Suppressor macrophage treated with lipopolysaccharide for 4 hours (primary cell): ENCODE measurements at regions not wholly inside any gene's neighbourhood (a gene's known extent, or its start where the extent isn't known, plus 50 kb on each side); places are given as distances from the start of the nearest gene placed in this dataset.
A peak's percentile ranks its signal among the peaks of the same experiment; 100 is the strongest.

ENCODE experiments used
- DNase-seq: peaks from one replicate; pipeline ENCODE4 v3.0.0-alpha.2; 2020

DNA sequence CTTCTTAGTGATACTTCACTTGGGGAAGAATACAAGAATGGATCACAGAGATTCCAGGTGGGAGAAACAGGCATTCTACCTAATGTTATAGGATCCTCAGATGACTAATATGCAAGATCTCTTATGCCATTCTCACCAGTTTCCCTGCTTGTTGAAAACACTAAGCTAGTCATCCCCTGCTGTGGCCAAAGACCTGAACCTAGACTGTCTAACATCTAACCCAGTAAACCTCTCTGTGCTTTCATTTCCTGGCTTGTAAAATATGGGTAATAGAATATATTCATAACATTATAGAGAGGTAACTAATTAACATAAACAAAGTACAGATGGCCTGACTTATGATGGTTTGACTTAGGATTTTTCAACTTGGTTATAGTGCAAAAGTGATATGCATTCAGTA, 776.3 kb downstream of the TUSC7 start:
- no peak for DNase-seq

DNA sequence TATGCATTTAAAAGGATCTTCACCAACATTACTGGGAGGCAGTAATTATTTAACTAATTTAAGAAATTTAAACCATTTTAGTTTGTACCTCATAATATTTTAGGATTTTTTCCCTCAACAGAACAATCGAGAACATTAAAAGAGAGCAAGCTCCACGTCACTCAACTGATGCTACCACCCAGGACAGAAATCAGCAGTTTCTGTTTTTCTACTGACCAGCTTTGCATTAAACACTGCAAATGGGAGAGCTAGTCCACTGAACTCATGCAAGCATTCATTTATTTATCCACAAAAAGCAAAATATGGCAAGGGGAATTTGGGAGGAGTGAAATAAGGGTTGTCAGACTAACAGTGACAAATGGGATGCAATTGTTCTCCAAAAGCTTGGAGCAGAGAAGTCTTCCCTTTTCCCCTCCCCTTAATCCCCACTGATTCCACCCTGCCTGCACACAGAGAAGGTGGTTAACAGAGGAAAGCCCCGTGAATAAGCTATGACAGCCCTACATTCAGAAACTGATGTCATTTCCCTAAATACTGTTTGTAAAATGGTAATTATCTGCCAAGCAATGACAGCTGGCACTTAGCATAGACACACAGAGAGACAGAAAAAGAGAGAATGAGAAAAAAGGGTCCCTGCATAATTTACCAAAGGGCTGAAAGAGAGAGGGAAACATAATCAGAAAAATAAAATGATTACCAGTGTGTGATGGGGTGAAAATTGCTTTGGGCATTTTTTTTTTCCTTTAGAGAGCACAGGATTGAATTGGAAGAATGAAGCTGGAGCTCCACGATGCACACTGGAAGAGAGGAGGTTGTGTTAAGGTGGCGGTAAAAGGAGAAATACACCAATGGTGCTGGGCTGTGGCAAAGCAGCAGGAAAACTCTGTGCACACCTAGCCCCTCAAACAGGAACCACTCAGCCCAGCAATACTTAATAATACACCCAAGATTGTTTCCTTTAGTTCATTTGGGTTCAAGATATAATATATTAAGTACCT, 777.4 kb downstream of the TUSC7 start:
- DNase-seq: peak; percentile 2

DNA sequence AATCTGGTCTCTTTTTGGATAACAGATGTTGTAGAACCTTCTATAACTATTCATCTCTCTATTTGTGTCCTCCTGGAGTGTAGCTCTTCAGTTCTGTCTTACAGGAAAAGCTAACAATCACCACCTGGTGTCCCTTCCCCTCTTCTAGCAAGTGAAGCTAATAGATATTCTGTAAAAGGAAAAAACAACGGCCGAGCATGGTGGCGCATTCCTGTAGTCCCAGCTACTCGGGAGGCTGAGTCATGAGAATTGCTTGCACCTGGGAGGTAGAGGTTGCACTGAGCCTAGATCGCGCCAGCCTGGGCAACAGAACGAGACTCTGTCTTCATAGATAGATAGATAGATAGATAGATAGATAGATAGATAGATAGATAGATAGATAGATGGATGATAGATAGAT, 779.4 kb downstream of the TUSC7 start:
- DNase-seq: no peak

DNA sequence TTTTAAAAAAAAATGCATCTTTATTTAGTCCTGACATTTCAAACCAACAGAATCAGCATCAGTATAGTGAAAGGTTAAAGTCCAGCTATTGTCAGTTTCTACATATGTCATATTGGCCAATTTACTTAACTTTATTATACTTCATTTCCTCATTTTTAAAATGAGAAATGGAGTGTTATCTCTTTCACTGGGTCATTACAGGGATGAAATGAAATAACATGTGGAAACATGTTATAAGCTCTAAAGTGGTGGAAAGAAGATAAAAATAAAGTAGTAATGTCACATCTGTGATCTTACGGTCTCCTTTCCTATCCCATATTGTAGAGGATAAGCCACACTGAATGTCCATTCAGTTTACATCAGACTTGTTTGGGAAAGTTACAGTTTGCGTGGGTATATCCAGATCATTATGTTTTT, 780.1 kb downstream of the TUSC7 start:
- DNase-seq: peak; percentile 3

DNA sequence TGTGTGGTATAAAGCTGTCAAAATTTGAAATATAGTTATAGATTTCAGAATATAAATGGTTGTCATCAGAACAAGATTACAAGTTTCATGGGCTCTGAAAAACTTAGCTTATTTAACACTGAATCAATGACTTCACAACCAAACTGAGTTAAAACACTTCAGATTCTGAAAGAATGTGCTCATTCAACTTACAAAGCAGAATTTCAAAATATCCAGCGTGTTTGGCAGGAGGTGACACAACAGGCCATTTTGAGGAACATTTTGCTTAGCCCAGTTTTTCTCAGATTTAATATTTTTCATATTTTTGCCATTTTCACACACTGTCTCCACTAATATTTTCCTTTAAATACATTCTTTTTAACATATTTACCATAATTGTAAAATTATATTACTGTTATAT, 781.1 kb downstream of the TUSC7 start:
- DNase-seq: peak; percentile 7

DNA sequence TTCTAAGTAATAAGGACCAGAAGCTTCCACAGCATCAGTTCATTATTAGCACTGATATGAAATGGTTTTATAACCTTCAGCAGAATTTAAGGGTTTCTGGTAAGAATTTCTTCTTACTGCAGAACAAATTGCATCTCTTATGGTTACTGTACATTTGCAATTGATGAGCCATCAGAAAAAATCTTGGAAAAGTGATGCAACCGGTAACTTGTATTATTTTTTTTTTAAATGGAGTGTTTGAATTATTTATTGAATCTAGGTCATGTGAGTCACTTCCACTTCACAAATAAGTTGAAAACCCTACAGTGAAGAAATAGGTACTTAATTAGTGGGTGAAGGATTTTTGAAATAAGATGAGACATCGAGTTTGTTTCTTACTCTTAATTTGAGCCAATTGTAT, 786.0 kb downstream of the TUSC7 start:
- no peak for DNase-seq

DNA sequence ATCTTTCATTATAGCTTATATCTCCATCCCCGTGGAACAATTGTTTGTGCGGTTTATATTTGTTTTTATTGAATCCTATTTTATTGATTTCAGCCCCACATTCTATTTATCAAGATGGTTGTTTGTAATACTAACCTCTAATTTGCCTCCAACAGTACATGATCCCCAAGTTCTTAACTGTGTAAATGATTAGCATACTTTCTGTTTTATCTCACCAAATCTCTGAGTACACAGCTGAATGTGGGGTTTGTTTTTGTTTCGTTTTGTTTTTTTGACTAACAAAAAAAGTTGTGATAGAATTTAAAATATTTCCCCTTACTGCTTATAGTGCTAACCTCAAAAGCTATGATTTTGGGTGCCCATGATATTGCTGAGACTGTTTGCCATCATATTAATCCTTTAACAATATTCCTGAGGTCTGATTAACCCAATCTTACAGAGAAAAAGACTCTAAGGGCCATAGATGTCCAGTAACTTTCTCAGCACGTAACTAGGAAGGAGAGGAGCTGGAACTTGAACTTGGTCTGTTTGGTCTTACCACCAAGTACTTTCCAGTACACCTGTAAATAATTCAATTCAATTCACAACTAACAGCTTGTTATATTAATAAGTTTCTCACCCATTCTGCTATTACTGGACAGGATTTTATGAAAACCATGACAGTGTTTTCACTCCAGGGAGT, 789.8 kb downstream of the TUSC7 start:
- DNase-seq: no peak

DNA sequence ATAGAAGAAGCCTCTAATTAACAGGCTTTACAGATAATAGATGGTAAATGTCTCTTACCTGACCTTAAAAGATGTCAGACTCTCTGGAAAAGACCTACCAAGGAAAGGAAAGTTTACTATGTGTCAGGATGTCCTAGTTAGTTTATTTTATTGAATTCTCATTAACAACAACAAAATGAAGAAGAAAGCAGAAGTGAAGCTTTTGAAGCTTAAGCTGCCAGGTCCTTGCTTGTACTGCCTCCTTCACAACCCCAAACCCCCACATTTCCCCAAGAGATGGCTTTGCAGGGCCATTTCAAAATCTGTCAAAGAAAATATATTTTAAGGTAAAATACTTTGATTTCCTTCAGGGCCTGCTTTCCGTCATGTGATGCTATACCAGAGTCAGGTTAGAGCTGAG, 798.4 kb downstream of the TUSC7 start:
- no peak for DNase-seq

DNA sequence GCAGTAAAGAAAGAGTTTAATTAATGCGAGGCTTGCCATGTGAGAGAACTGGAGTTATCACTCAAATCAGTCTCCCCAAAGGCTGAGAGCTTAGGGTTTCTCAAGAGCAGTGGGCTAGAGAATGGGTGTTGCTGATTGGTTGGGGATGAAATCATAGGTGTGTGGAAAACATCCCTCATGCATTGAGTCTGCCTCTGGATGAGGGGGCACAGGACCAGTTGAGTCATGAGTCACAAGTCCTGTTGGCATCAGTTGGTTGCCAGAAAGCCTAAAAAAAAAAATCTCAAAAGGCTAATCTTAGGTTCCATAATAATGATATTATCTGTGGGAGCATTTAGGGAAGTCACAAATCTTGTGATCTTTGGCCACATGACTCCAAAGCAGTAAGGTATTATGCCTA, 800.3 kb downstream of the TUSC7 start:
- DNase-seq: no peak

DNA sequence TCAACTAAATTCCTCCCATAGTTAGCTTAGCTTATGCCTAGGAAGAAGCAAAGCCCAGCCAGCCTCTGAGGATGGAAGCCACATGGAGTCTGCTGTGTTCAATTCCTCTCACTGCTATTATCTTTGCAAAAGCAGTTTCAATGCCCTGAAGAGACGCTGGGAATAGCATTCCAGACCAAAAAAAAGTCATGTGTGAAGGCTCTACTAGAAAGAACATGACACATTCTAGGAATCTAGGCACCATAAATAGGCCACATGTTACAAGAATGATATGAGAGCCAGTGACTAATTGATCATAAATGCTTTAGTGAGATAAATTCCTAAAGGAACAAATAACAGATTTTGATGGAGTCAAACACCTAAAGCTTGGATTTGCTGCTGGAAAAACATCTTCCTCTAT, 800.8 kb downstream of the TUSC7 start:
- DNase-seq: no peak

DNA sequence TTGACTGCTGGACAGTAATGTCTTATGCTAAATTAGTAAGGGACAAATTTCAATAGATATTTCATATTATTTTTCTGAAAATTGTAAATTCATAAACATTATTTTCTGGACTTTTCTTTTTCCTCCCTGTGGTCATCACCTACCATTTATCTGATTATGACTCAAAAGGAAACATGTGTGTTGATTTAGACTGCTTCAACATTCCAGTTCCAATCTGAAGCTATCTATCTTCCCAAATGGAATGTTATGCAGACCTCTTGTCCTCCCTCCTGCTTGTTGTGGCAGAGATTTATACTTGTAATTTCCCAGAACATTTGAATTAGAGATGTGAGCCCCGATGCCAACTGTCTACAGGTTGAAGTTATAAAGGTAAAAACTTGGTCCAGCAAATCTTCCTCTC, 803.4 kb downstream of the TUSC7 start:
- no peak for DNase-seq

DNA sequence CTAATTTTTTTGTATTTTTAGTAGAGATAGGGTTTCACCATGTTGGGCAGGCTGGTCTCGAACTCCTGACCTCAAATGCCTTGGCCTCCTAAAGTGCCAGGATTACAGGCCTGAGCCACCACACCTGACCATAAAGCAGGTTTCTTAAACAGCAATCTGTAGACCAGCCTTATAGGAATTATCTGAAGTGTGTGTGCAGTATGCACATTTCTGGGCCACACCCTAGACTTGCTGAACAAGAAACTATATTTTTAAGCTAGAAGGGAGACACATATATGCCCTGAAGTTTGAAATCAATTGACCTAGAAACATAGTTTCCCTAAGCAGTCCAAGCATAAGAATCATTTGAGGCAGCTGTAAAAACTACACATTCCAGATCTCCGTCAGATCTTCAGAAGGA, 805.7 kb downstream of the TUSC7 start:
- DNase-seq: no peak

DNA sequence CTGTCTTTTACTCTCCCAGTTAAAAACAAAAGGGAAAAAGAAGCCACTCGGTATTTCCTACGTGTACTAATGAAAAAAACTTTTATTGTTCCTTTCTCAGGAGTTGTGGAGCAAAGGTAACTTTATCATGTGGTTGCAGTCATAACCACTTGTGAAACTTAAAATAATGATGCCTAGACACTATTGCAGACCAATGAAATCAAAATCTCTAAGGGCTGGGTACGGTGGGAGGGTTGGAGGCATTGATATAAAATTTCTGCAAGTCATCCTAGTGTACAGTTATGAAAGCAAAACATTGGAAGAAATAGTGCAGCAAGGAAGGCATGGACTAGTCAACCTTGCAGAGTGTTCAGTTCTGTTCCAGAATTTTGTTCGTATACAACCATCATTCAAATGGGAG, 808.8 kb downstream of the TUSC7 start:
- DNase-seq: no peak

DNA sequence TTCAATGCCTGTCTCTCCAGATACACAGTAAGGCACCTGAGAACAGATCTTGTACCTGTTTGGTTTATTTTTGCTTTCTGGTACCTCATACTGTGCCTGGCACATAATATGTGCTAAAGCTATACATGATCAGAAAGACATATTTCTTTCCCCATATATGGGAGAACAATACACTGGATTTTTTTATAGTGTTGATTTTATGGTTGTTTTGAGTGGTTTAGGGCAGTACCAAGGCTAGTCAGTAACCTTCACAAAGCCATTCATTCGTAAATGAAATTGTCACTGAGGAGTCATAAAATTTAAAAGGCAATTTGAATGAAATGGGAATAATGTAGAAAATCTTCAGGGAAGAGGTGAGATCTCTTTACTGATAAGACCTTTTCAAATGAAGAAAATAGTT, 810.2 kb downstream of the TUSC7 start:
- DNase-seq: no peak

DNA sequence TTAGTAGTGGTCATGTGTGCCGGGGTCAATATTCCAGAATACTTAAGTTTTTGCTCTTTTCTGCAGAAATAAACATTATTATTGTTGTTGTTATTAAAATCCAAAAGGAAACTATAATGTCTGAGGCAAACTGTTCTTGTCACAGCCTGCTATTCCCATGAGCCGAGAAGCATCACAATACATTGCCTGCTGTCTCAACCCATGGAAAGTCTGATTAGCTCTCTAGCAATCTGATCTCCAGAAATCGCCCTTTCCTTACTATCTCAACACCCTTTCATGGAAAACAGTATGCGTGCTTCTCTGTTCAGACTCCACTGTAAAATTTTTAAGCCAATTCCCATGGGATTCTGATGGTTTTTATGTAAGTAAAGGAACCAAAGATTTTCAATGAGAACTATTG, 811.0 kb downstream of the TUSC7 start:
- DNase-seq: no peak

DNA sequence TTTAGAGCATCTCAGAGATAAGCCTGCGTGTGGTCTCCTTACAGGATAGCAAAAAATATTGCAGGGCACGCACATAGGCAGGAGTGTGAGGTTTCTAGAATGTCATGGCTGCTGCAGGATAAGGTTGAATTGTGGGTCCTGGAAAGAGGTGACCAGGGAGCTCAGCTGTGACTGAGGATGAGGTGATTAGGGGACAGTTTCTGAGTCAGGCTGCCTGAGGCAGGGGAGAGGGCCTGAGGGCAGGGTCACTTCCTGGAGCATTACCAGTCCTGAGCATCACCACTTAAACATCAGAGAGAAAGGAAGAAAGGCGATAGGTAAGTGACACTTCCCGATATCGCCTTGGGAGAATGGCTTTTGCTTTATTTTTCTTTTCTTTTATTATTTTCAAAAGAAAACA, 813.8 kb downstream of the TUSC7 start:
- no peak for DNase-seq

DNA sequence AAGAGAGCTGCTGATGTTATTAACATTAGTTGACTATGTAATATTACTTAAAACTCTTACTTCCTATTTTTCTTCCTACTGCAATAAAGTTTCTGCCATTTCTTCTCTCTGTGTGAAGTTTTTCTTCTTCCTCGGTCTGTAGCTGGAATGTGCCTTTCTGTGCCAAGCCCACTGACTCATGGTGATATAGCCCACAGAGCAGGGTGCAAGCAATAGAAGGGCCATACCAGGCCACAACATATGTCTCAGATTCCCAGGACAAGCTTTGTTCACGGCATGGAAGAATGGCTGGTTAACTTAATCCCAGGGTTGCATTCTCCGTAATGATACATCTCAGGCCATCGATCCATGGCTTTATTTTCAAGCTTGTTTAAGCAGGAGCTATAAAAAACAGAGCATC, 815.3 kb downstream of the TUSC7 start:
- DNase-seq: no peak

DNA sequence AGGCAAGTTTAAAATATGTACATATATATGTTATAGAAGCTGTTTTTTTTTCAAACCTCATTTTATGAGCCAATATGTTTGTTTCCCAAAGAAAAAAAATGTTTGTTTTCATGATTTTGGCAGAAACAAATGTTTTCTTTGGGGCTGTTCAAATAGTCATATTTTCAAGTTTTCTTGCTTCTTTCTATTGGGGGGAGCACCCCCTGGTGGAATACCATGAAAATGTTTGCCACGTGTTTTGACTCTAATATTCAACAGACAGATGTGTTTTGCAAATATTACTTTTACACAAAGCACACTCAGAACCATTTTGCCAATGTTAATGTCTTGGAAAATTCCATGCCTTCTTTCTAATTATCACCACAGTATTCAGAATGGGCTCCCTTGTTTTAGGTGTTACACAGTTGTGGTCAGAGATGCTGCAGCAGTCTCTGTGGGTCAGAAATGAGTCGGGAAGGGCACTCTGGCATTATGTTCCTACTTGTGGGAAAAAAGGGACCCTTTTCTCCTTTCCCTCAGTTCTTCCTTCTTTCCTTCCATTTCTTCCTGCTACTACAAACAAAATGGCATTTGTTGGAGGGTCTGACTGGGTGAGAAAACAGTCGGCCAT, 817.0 kb downstream of the TUSC7 start:
- DNase-seq: peak; percentile 49

DNA sequence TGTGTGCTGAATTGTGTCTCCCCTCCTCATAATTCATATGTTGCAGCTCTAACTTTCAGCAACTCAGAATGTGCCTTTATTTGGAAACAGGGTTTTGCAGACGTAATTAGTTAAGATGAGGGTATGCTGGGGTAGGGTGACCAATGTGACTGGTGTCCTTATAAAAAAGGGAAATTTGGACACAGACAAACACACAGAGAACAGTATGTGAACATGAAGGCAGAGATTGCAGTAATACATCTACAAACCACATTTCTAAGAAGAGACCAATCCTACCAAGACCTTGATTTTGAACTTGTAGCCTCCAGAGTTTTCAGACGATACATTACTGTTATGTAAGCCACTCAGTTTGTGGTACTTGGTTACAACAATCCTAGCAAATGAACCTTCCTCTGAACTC, 817.8 kb downstream of the TUSC7 start:
- DNase-seq: no peak

DNA sequence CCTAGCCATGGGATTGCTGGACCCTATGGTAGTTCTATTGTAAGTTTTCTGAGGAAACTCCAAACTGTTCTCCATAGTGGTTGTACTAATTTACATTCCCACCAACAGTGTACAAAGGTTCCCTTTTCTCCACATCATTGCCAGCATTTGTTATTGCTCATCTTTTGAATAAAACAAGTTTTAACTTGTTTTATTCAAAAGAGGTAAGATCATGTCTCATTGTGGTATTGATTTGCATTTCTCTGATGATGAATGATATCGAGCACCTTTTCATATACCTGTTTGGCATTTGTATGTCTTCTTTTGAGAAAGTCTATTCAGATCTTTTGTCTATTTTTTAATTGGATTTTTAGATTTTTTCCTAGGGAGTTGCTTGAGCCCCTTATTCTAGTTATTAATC, 819.1 kb downstream of the TUSC7 start:
- no peak for DNase-seq

DNA sequence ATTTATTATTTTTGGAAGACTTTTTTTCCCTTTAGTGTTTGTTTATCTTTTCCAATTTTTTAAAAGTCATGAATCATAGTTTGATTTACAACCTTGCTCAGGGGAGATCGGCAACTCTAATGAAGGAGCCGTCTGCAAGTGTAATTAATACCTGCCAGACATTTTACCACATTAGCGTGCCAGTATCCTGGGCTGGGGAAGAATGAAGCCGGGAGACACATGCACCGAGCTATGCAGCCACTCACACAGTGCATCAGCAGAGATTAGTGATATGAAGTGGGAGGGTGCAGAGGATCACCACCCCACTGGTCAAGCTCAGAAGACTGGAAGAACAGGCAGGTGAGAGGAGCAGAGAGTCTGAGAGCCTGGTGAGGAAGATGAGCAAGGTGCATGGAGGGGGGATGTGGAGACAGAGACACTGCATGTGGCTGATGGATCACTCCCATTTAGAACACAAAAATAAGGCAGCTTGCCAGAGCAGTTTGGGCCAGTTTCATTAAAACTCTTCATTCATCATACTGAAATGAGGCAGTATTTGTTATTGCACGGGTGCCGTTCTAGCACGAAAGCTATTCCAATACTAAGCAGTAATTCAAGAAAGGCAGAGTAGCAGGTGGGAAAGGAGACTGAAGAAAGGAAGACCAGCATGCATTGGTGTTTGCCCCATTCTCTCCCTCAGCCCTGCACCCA, 821.6 kb downstream of the TUSC7 start:
- no peak for DNase-seq

DNA sequence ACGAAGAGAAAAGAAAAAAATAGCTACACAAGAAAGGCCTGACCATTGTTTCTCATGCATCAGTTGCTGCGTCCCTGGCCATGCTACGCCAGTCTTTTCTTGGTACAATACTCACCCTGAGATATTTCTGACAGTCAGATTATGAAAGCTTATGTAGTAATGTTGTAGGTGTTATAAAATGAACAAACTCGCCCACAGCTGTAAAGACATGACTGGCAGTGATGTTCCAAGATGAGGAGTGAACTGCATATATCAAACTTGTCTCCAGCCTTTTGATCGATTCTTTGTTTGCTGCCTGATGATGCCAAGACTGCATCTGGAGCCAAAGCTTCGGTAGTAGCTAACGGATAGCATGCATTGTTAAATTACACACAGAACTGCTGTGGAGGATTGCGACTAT, 822.7 kb downstream of the TUSC7 start:
- DNase-seq: no peak

DNA sequence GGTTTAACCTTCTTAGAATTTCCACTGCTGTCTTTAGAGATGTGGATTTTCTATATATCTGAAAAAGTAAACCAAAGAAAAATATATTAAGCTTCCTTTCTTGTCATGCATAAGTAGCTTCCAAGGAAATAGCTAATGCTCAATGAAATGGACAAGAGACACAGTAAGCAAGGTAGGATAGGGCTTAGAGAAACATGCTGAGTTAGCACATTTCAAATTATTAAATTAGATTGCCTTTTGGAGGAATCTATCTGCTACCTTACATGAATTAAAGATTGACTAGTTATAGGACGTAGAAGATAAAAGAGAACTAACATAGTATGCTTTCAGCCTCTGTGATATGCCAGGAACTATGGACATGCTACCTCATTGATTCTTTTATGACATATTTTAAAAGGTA, 824.6 kb downstream of the TUSC7 start:
- DNase-seq: no peak
